MG63 (cell line): ENCODE measurements at regions not wholly inside any gene's neighbourhood (a gene's known extent, or its start where the extent isn't known, plus 50 kb on each side); places are given as distances from the start of the nearest gene placed in this dataset.

ENCODE experiments used
- DNase-seq: peaks from one replicate; pipeline ENCODE4 v3.0.0-alpha.2; 2020
- H3K27me3 ChIP-seq: fragments of 250-450 bp; sonication (Bioruptor Pico); 2 replicates; pipeline ENCODE4 v1.5.1; 2020; ENCODE audit warnings: mild to moderate bottlenecking, moderate library complexity
- H3K36me3 ChIP-seq: fragments of 250-450 bp; sonication (Bioruptor Pico); 2 replicates; pipeline ENCODE4 v1.5.1; 2020; ENCODE audit warnings: mild to moderate bottlenecking, moderate library complexity
- H3K4me3 ChIP-seq: fragments of 250-450 bp; sonication (Bioruptor Pico); 2 replicates; pipeline ENCODE4 v1.5.1; 2020; ENCODE audit warnings: mild to moderate bottlenecking, moderate library complexity
- H3K9me3 ChIP-seq: fragments of 250-450 bp; sonication (Bioruptor Pico); 2 replicates; pipeline ENCODE4 v1.5.1; 2020; ENCODE audit warnings: mild to moderate bottlenecking, moderate library complexity

DNA sequence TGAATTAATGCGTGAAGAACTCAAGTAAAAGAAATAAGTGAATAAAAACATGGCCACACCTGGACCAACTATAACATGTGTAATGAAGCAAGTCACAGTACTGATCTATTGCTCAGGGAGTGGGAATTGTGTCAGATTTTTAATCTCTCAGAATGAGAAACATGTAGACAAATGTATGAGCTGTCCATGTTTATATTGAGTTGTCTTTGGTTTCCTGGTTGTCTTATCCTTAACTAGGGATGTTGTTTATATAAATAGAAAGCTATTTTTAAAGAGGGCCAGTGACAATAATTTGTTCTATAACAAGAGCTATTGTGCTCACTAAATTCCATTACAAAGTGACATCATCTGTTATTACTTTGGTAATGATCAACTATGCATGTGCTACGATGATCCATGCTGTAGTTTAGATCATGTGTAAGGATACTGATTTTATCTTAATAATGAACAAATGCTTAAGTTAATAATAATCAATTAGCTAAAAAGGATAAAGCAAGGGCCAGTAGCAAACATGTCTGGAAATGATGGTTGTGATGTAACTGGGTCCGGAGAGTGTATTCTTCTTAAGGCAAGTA is 91.3 kb upstream of the RTL1 start:
- DNase-seq, result no peak
- Histone ChIP-seq H3K36me3 (no peaks in the 10 kb centered on the region), H3K4me3 (no peak overlapping the region), H3K9me3 (no peaks in the 10 kb centered on the region), H3K27me3 (no peaks in the 10 kb centered on the region)

DNA sequence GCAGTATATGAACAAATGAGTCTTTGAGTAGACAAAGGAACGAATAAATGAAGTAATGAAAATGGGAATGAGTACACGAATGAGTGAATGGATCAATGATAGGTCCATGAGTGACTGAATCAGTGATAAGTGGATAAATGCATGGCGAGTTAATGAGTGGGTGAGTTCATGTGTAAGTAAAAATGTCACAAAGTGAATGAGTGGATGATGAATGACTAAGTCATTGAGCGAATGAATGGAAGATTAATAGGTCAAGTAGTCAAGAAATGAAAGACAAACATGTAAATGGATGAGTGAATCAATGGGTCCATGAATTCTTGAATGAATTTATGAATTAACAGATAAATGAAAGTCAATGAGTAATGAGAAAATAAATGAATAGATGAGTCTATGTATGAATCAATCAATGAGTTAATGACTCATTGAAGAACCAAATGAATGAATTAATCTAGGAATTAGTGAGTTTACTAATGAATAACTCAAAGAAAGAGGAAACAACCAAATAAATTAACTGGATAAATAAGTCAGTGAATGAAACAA is 97.3 kb upstream of the RTL1 start:
- Histone ChIP-seq H3K27me3 (no peaks in the 10 kb centered on the region), H3K4me3 (no peak overlapping the region), H3K36me3 (no peaks in the 10 kb centered on the region), H3K9me3 (no peaks in the 10 kb centered on the region)
- no peak for DNase-seq

DNA sequence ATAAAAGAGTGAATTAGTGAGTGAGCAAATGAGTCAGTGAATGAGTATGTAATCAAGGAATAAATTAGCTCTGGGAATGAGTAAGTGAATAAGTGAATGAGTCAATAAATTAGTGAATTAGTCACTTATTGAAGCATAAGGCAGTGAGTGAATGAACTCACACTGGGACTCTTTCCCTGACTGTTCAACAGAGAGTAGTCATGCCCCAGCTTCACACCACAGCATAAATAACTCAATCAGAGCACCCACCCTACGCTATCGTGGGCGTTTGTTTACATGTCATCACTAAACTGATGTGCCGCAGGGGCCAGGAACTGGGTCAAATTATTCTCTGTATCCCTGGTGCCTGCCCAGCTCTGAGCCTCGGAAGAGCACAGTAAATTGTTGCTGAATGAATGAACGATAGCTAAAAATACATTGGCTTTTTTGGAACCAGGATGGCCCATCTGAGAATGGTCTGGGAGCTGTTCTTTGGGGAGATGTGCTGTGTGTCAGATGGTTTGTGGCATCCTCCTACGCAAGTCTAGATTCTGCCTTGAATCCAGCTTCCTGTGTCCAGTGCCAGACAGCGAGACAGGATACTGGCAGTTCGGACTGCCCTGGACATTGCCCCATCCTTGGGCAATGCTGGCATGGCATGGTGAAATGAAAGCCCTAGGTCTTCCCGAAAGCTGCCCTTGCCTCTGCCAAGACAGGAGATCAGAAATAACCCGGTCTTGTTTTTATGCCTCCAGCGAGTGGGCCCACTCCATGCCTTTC is 98.0 kb upstream of the RTL1 start:
- Histone ChIP-seq H3K4me3 (no peak overlapping the region), H3K27me3 (no peaks in the 10 kb centered on the region), H3K36me3 (no peaks in the 10 kb centered on the region), H3K9me3 (no peaks in the 10 kb centered on the region)
- DNase-seq, result peak; percentile 84

DNA sequence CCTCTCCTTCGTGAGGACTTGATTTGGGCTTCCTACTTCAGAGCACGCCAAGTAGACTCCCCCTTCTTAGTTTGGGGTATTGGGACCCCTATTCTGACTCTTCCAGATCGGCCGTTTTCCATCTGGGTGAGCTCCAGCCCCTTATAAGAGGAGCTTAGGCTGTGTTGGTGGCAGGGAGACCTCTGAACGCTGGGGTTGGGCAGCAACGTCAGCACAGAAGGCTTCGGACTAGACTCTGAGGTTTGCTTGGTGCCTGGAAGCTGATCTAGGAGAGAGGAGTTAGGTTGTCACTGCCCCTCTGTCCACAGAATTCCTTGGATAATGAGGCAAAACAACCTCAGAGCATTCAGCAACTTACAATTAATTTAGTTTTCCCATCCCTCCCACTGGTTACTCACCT is 99.2 kb upstream of the RTL1 start:
- Histone ChIP-seq H3K9me3 (no peaks in the 10 kb centered on the region), H3K27me3 (no peaks in the 10 kb centered on the region), H3K4me3 (no peak overlapping the region), H3K36me3 (no peaks in the 10 kb centered on the region)
- DNase-seq, result no peak

DNA sequence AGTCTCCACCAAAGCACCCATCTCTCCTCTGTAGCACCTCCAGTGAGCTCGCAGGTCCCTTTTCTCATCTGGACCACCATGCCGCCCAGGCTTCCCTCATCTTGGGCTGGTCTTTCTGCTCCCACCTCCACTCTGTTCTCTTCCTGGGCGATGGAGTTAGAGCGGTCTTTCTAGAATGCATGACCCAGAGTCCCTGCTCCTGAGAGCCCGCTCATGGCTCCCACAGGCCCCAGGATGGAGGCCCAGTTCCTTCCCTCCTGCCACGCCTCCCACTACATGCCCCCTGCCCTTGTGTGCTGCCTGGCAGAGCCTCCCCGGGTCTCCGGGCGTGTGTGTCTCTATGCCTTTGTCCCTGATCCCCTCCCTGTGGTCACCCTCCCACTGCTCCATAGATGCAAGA is 100.7 kb upstream of the RTL1 start:
- no peaks in the 10 kb centered on the region for H3K9me3 ChIP-seq
- H3K4me3 ChIP-seq, result no peak overlapping the region
- H3K27me3 ChIP-seq, result no peaks in the 10 kb centered on the region
- DNase-seq, result no peak
- no peaks in the 10 kb centered on the region for H3K36me3 ChIP-seq

DNA sequence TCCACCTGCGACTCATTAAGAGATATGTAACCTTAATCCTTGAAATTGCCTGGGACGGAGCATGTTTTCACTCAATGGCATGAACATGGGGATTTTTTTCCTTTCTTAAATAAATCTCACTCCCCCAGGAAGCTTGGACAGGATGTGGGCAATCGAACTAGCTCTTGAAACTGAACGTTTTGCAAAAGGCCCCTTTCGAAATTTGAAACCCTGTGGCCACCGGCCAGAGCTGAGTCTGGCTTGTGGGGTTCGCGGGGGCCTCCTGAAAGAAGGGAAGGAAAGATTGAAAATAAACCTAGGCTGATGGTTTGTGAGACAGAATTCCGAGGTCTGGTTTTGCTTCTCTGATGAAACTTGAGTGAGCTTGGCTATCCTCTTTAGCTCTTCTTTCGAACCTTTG is 101.4 kb upstream of the RTL1 start:
- Histone ChIP-seq H3K36me3 (no peaks in the 10 kb centered on the region), H3K4me3 (no peak overlapping the region), H3K27me3 (no peaks in the 10 kb centered on the region), H3K9me3 (no peaks in the 10 kb centered on the region)
- DNase-seq, result no peak

DNA sequence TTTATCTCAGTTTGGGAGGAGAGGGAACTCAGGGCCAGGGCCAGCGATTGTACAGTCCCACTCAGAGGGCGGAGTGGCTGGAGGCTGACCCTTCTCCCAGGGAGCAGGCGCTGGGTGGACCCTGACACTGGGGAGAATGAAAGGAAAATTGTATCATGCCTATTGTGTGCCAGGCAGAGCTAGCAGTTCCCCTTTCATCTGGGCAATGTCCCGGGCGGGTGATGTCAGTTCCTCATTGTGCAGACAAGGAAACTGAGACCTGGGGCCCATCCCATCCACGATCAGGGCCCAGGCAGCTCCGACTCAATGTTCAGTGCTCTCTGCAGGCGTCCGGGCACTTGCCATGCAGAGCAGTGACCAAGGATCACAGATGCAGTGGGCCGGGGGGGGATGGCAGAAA is 101.9 kb upstream of the RTL1 start:
- H3K9me3 ChIP-seq, result no peaks in the 10 kb centered on the region
- no peak for DNase-seq
- no peak overlapping the region for H3K4me3 ChIP-seq
- H3K27me3 ChIP-seq, result no peaks in the 10 kb centered on the region
- H3K36me3 ChIP-seq, result no peaks in the 10 kb centered on the region

DNA sequence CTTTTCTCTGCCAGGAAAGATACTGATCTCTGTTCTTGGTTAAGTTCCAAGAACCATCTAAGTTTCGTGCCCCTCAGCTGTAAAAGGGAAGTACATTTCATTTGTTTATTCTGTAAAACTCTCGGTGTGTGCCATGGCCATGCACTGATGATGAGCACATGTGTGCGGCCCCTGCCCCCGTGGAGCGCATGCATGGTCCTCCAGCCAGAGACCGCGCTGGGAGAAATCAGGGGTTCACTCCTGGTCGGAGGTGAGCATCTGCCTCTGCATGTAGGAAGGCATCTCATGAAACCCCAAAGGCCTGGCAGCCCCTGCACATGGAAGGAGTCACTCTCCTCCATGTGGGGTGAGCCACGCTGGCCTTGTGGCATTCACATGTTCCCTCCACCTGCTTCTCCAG is 102.5 kb upstream of the RTL1 start:
- no peaks in the 10 kb centered on the region for H3K9me3 ChIP-seq
- no peaks in the 10 kb centered on the region for H3K36me3 ChIP-seq
- H3K4me3 ChIP-seq, result no peak overlapping the region
- no peaks in the 10 kb centered on the region for H3K27me3 ChIP-seq
- no peak for DNase-seq

DNA sequence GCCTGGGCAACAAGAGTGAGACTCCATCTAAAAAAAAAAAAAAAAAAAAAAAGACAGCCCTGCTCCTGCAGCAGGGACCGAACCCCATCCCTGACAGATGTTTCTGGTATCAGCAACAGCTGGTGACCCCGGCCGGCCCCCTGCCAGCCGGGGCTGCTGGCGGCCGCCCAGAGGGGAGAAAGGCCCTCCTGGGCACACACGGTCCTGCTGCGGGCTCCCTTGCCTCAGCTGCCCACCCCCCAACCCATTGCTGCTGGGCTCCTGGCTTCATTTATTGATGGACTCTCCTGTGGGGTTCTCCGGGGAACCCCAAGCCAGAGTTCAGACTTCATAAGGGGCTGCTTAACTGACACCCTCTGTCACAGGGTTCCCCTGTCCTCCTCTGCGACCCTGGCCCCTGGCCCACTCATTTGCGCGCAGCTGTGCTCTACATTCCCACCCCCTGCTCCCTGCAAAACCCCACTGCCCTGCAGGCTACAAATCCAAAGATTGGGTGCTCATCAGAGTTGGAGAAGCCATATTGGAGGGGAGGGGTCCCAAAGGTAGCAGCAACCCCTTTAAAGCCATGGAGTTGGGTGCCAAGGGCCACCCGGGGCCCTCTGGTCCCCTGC is 103.6 kb upstream of the RTL1 start:
- H3K9me3 ChIP-seq, result 0 out of 2 replicates have a peak, but pooled peaks cover under 1% of the 10 kb centered on the region
- no peaks in the 10 kb centered on the region for H3K36me3 ChIP-seq
- DNase-seq, result no peak

DNA sequence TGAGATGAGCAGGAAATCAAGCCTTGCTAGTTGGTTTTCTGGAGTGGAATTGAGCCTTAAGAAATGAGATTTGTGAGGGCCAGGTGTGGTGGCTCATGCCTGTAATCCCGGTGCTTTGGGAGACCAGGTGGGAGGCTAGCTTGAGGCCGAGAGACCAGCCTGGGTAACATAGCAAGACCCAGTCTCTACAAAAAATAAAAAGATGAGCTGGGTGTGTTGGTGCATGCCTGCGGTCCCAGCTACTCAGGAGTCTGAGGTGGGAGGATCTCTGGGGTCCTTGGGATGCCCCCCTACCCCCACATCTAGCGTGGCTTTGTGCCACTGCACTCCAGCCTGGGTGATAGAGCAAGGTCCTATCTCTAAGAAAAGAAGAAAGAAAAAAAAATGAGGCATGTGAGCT is 104.2 kb upstream of the RTL1 start:
- Histone ChIP-seq H3K36me3 (no peaks in the 10 kb centered on the region), H3K4me3 (no peak overlapping the region), H3K27me3 (no peaks in the 10 kb centered on the region), H3K9me3 (0 out of 2 replicates have a peak, but pooled peaks cover 4% of the 10 kb centered on the region)
- DNase-seq, result no peak

More for the DNA sequence above, 103.6 kb upstream of the RTL1 start:
- H3K4me3 ChIP-seq, result no peak overlapping the region
- no peaks in the 10 kb centered on the region for H3K27me3 ChIP-seq

DNA sequence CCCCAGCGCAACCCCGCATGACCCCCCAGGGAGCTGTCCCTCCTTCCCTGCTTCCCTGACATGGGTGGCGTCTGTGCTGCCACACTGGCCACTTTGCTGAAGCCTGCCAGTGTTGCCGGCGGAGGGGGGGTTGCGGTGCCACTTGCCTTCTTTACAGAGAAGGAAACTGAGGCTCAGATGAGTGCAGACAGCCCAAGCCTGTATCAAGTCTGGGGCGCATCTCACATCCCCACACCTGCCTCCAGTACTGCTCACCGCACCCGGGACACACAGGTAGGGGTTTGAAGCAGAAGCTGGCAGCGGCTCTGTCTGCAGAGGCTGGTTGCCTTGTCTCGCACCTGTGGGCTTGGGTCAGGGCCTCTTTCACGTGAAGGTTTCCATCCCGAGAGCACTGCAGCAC is 104.7 kb upstream of the RTL1 start:
- DNase-seq, result no peak

DNA sequence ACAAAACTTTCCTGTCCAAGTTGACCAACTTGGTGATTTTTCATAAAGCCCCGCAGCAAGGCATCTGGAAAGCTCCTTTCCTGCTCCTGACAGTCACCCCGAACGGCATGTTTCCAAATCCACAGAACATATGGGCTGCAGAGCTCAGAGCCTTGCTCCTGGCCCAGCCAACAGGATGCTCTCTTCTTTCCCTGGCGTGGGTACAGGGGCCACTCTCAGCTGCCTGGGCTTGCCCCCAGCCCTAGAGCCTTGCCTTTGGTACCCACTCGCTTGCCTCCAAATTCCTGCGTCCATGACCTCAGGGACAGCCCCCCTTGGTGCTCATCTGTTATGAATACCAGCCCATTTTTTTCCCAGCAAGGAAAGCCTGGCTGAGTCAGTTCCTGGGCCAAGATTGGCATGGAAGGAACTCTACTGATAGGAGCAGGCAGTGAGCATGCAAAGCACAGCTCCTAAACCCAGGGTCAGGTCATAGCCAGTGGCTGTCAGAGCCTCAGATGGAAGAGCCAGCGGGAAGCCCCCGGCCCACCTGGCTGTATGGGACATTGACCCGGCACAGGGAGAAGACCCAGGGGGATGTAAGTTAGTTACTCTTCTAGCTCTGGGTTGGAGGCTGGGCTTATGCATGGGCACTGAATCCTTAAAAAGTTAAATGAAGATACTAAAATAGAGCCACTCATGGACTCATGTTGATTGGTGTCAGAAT is 105.3 kb upstream of the RTL1 start:
- H3K4me3 ChIP-seq, result no peak overlapping the region
- H3K36me3 ChIP-seq, result no peaks in the 10 kb centered on the region
- H3K9me3 ChIP-seq, result 0 out of 2 replicates have a peak, but pooled peaks cover 4% of the 10 kb centered on the region
- peak; percentile 51 for DNase-seq
- H3K27me3 ChIP-seq, result no peaks in the 10 kb centered on the region

More for the DNA sequence above, 104.7 kb upstream of the RTL1 start:
- Histone ChIP-seq H3K36me3 (no peaks in the 10 kb centered on the region), H3K27me3 (no peaks in the 10 kb centered on the region), H3K4me3 (no peak overlapping the region), H3K9me3 (0 out of 2 replicates have a peak, but pooled peaks cover 4% of the 10 kb centered on the region)

DNA sequence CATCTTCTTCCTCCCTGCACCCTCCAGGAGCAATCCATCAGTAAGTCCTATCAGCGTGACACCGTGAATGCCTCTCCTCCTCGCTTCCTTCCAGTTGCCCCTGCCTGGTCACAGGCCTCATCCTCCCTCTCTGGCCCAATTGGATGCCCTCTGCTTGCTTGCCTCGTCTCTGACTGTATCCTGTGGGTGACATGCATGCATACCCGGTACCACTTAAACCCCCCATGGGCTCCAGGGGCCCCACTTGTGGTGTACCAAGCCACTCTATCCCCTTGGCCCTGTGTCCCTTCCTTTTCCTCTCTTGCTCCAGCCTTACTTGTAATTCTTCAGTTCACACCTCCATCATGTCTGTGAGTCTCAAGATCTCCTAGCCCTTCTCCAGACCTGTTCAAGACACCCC is 106.0 kb upstream of the RTL1 start:
- Histone ChIP-seq H3K36me3 (no peaks in the 10 kb centered on the region), H3K9me3 (0 out of 2 replicates have a peak, but pooled peaks cover 4% of the 10 kb centered on the region), H3K27me3 (no peaks in the 10 kb centered on the region), H3K4me3 (no peak overlapping the region)
- no peak for DNase-seq

DNA sequence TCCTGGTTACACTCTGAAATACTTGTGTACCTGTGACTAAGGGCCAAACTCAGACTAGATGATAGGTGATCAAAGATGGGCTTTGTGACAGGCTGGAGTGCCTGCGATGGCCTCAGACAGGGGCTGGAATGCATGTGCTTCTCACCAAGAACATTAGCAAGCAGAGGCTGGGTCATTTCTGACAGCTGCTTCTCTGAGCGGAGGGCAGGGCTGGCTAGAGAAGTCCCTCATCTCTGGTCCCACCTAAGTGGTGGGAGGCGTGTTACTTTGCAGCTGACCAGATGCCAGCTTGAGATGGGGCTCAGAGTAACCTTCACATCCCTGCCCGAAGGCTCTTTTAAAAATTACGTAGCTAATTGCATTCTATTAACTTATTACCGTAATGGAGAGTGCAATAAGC is 106.8 kb upstream of the RTL1 start:
- no peaks in the 10 kb centered on the region for H3K36me3 ChIP-seq
- no peak for DNase-seq
- H3K27me3 ChIP-seq, result no peaks in the 10 kb centered on the region
- 0 out of 2 replicates have a peak, but pooled peaks cover 4% of the 10 kb centered on the region for H3K9me3 ChIP-seq
- H3K4me3 ChIP-seq, result no peak overlapping the region

DNA sequence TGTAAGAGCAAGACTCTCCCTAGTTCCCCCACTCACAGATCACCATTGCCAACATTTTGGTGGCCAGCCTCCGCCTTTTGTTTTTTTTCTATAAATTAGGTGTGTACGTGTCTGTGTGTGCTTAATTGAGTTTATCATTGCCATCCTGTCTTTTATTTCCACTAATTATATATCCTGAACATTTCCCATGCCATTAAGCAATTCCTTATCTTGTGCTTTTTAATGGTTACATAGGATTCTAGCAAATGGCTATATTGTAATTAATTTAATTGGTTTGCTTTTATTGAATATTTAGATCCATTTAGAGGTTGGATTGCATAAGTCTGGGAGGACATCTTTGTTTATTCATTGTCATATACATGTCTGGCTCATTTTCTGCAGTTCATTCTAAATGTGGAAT is 107.3 kb upstream of the RTL1 start:
- Histone ChIP-seq H3K36me3 (no peaks in the 10 kb centered on the region), H3K9me3 (0 out of 2 replicates have a peak, but pooled peaks cover 4% of the 10 kb centered on the region), H3K27me3 (no peaks in the 10 kb centered on the region), H3K4me3 (no peak overlapping the region)
- no peak for DNase-seq

DNA sequence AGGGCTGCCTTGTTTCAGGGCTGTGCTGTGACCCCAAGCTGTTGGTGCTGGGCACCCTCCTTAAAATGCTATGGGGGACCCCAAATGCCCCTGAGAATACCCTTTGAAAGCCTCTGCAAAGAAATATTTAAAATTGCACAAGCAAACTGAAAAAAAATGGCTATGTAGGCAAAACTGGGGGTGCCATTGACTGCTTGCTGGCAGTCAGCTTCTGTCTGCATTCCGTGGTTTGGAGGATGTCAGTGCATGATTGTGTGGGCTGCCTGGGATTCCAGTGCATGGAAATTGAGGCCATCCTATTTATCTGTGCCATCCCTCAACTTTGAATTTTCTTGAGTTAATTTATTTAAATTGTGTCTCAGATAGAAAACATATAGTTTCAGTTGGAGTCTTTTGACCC is 113.7 kb upstream of the RTL1 start:
- H3K27me3 ChIP-seq, result no peaks in the 10 kb centered on the region
- no peak for DNase-seq
- 0 out of 2 replicates have a peak, but pooled peaks cover 2% of the 10 kb centered on the region for H3K9me3 ChIP-seq

More for the DNA sequence above, 113.7 kb upstream of the RTL1 start:
- H3K36me3 ChIP-seq, result no peaks in the 10 kb centered on the region
- no peak overlapping the region for H3K4me3 ChIP-seq
